ENCODE measurements at regions not wholly inside any gene's neighbourhood (a gene's known extent, or its start where the extent isn't known, plus 50 kb on each side); places are given as distances from the start of the nearest gene placed in this dataset.

GRCh38 chr4:161133586-161134276 lies 1030.1 kb downstream of the FSTL5 start:
- Histone ChIP-seq H4K91ac (ENCODE audit: insufficient read depth, low read depth, low read length) (no peak overlapping the region), H3K56ac (ENCODE audit: extremely low read depth, insufficient read depth, low read length) (no peak overlapping the region), H3K27ac (ENCODE audit: insufficient read depth, low read length) (no peak overlapping the region), H3K4ac (ENCODE audit: low read depth, low read length) (no peak overlapping the region), H3K23ac (ENCODE audit: low read depth, low read length) (no peak overlapping the region), H2BK5ac (ENCODE audit: low read depth, low read length, poor library complexity, severe bottlenecking) (no peak overlapping the region), H2BK20ac (ENCODE audit: low read depth, low read length) (no peak overlapping the region), H4K5ac (ENCODE audit: low read depth, low read length) (no peak overlapping the region), H3K9ac (ENCODE audit: low read depth, low read length) (no peak overlapping the region), H3K9me3 (ENCODE audit: control insufficient read depth, insufficient read depth, low read length) (peaks cover 8% of the 10 kb centered on the region; the same call in 1 of the 2 replicates), H3K36me3 (ENCODE audit: control insufficient read depth, insufficient read depth, low read length) (no peaks in the 10 kb centered on the region), H3K14ac (replicated peaks; ENCODE audit: low read depth, low read length) (no peak overlapping the region), H4K8ac (ENCODE audit: low read depth in 2 of 2, low read length in 2 of 2) (no peak overlapping the region), H3K4me3 (ENCODE audit: insufficient read depth, low read depth, low read length) (no peak overlapping the region), H3K79me1 (ENCODE audit: low read depth in 1 of 2, low read length in 2 of 2) (no peaks in the 10 kb centered on the region), H3K18ac (ENCODE audit: low read depth, low read length) (no peak overlapping the region), H2AK9ac (replicated peaks; ENCODE audit: low read depth, low read length, poor library complexity) (no peak overlapping the region), H2BK15ac (ENCODE audit: low read depth, low read length) (no peak overlapping the region), H3K27me3 (ENCODE audit: control insufficient read depth, insufficient read depth, low read length) (no peaks in the 10 kb centered on the region), H3K9me1 (ENCODE audit: insufficient read depth, low read length) (no peaks in the 10 kb centered on the region), H3K4me2 (ENCODE audit: low read depth, low read length) (no peak overlapping the region), H2AFZ (replicated peaks; ENCODE audit: low read length, poor library complexity) (no peak overlapping the region), H2AK5ac (ENCODE audit: low read depth, low read length) (no peak overlapping the region), H4K20me1 (ENCODE audit: insufficient read depth, low read length) (no peaks in the 10 kb centered on the region), H2BK120ac (ENCODE audit: low read depth, low read length) (no peak overlapping the region), H3K4me1 (ENCODE audit: control insufficient read depth, insufficient read depth, low read length) (no peaks in the 10 kb centered on the region)
- no TSS peak for BruUV-seq (replicated peaks)
- no CpG with 5 or more reads among the region's 4 CpGs for WGBS, 2 experiments (ENCODE audit: extremely low coverage in 2 of 2, insufficient read length in 1 of 2)
- POLR2A ChIA-PET (ENCODE audit: unreplicated experiment): no interaction called here
- CTCF ChIA-PET: no interaction called here
- intact Hi-C loops (cut with micrococcal nuclease) (no loop called here), in situ Hi-C loops (cut with MboI; ENCODE audit: low sequenced_read_pairs) (no loop called here), dilution Hi-C loops (cut with HindIII; ENCODE audit: low sequenced_read_pairs, unreplicated experiment) (no loop called here)
- TF ChIP-seq CHD1 (IDR thresholded peaks at IDR 0.05; ENCODE audit: low read depth, low read length) (no peak), MAFK (IDR thresholded peaks at IDR 0.05; ENCODE audit: low read depth, low read length) (no peak), RCOR1 (IDR thresholded peaks at IDR 0.05; ENCODE audit: insufficient replicate concordance, low read length) (no peak), NFE2L2 (IDR thresholded peaks at IDR 0.05; ENCODE audit: low read depth, low read length) (no peak), MAZ (IDR thresholded peaks at IDR 0.05; ENCODE audit: borderline replicate concordance, low read depth, low read length) (no peak), BHLHE40 (IDR thresholded peaks at IDR 0.05; ENCODE audit: low read depth, low read length) (no peak), POLR2A (IDR thresholded peaks at IDR 0.05; ENCODE audit: low read depth, low read length) (no peak), RFX5 (IDR thresholded peaks at IDR 0.05; ENCODE audit: low read depth, low read length) (no peak), MXI1 (IDR thresholded peaks at IDR 0.05; ENCODE audit: borderline replicate concordance, low read depth, low read length) (no peak), FOS (IDR thresholded peaks at IDR 0.05; ENCODE audit: low read depth, low read length) (no peak), ELK1 (IDR thresholded peaks at IDR 0.05; ENCODE audit: borderline replicate concordance, low read depth, low read length) (no peak), SMC3 (IDR thresholded peaks at IDR 0.05; ENCODE audit: low read depth, low read length) (no peak), USF2 (IDR thresholded peaks at IDR 0.05; ENCODE audit: low read depth, low read length) (no peak), CEBPB (IDR thresholded peaks at IDR 0.05; ENCODE audit: low read depth, low read length) (no peak)
- ATAC-seq (ENCODE audit: low read depth): no peak
- no peak for DNase-seq

Data from IMR-90 (cell line).